Loucy (cell line): ENCODE measurements at regions not wholly inside any gene's neighbourhood (a gene's known extent, or its start where the extent isn't known, plus 50 kb on each side); places are given as distances from the start of the nearest gene placed in this dataset.
"Not testable (repeated sequence)": the region's sequence is repeated elsewhere in the genome, so short reads cannot be mapped to it uniquely, and the experiment has no call there.

Experiments
- CTCF ChIP-seq: fragments of 200-600 bp; sonication (generic); conservative IDR thresholded peaks from 2 replicates; pipeline ENCODE4 v1.5.1; 2014; ENCODE audit warnings: mild to moderate bottlenecking, antibody characterized with exemption, low read length
- EZH2phosphoT487 ChIP-seq: fragments of 200-600 bp; IDR thresholded peaks from 2 replicates; pipeline ENCODE4 v1.6.1; 2018; ENCODE audit warnings: antibody characterized with exemption, mild to moderate bottlenecking, moderate library complexity, borderline replicate concordance

- not testable (repeated sequence) for TF ChIP-seq CTCF, EZH2phosphoT487
These were observed 130.6 kb upstream of the DUSP22 start for GRCh38 chr6:161657-162056.
